ENCODE measurements at regions not wholly inside any gene's neighbourhood (a gene's known extent, or its start where the extent isn't known, plus 50 kb on each side); places are given as distances from the start of the nearest gene placed in this dataset.

DNA sequence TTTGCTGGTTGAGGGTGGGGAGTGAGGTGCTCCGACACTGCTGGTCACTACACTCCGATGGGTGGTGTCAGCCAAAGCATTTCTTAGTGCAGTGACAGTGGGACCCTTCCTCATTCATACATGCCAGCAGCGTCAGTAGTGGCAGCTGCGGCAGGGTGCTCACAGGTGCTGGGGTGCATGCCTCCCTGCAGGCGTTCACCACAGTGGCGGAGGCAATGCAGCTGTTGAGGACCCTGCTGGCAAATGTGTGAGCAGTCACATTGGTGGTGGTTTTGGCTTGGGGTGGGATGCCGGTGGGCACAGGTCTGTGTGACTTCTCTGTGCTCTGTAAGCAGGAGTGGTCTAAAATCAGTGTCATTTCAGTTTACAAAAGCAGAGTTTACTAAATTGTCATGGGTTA lies 464.6 kb downstream of the FUT8 start:
- H2AK5ac ChIP-seq (ENCODE audit: low read depth, low read length): no peak overlapping the region
- H3K4me1 ChIP-seq (ENCODE audit: control insufficient read depth, insufficient read depth, low read length): no peaks in the 10 kb centered on the region
- no peak overlapping the region for H3K14ac ChIP-seq (replicated peaks; ENCODE audit: low read depth, low read length)
- no peaks in the 10 kb centered on the region for H3K79me1 ChIP-seq (ENCODE audit: low read depth in 1 of 2, low read length in 2 of 2)
- H3K4ac ChIP-seq (ENCODE audit: low read depth, low read length): no peak overlapping the region
- H2AFZ ChIP-seq (replicated peaks; ENCODE audit: low read length, poor library complexity): no peak overlapping the region
- no TSS peak for BruUV-seq (replicated peaks)
- CTCF ChIA-PET: no interaction called here
- ATAC-seq (ENCODE audit: low read depth) (no peak), DNase-seq (no peak)
- no peak overlapping the region for H4K5ac ChIP-seq (ENCODE audit: low read depth, low read length)
- no peak overlapping the region for H4K91ac ChIP-seq (ENCODE audit: insufficient read depth, low read depth, low read length)
- H3K27me3 ChIP-seq (ENCODE audit: control insufficient read depth, insufficient read depth, low read length): no peaks in the 10 kb centered on the region
- H3K9me1 ChIP-seq (ENCODE audit: insufficient read depth, low read length): no peaks in the 10 kb centered on the region
- H2BK20ac ChIP-seq (ENCODE audit: low read depth, low read length): no peak overlapping the region
- 68% methylated on average over 4 of the region's 7 CpGs; no CpG with 5 or more reads in 1 of the 2 experiments for WGBS, 2 experiments (ENCODE audit: extremely low coverage in 2 of 2, insufficient read length in 1 of 2)
- no peak overlapping the region for H2AK9ac ChIP-seq (replicated peaks; ENCODE audit: low read depth, low read length, poor library complexity)
- no peak overlapping the region for H2BK5ac ChIP-seq (ENCODE audit: low read depth, low read length, poor library complexity, severe bottlenecking)
- no peak overlapping the region for H3K27ac ChIP-seq (ENCODE audit: insufficient read depth, low read length)
- H4K8ac ChIP-seq (ENCODE audit: low read depth in 2 of 2, low read length in 2 of 2): no peak overlapping the region
- TF ChIP-seq CEBPB (IDR thresholded peaks at IDR 0.05; ENCODE audit: low read depth, low read length) (no peak), NFE2L2 (IDR thresholded peaks at IDR 0.05; ENCODE audit: low read depth, low read length) (no peak)
- no peak overlapping the region for H3K4me3 ChIP-seq (ENCODE audit: insufficient read depth, low read depth, low read length)
- H3K36me3 ChIP-seq (ENCODE audit: control insufficient read depth, insufficient read depth, low read length): no peaks in the 10 kb centered on the region
- H3K9ac ChIP-seq (ENCODE audit: low read depth, low read length): no peak overlapping the region
- no peak overlapping the region for H2BK15ac ChIP-seq (ENCODE audit: low read depth, low read length)
- no peak overlapping the region for H3K23ac ChIP-seq (ENCODE audit: low read depth, low read length)
- H2BK120ac ChIP-seq (ENCODE audit: low read depth, low read length): no peak overlapping the region
- dilution Hi-C loops (cut with HindIII; ENCODE audit: low sequenced_read_pairs, unreplicated experiment): no loop called here
- H3K9me3 ChIP-seq (ENCODE audit: control insufficient read depth, insufficient read depth, low read length): no peaks in the 10 kb centered on the region
- no peak overlapping the region for H3K56ac ChIP-seq (ENCODE audit: extremely low read depth, insufficient read depth, low read length)
- intact Hi-C loops (cut with micrococcal nuclease): no loop called here
- in situ Hi-C loops (cut with MboI; ENCODE audit: low sequenced_read_pairs): no loop called here
- H3K4me2 ChIP-seq (ENCODE audit: low read depth, low read length): no peak overlapping the region
- no peaks in the 10 kb centered on the region for H4K20me1 ChIP-seq (ENCODE audit: insufficient read depth, low read length)
- POLR2A ChIA-PET (ENCODE audit: unreplicated experiment): no interaction called here
- no peak overlapping the region for H3K18ac ChIP-seq (ENCODE audit: low read depth, low read length)
